HG02852 (cell line): ENCODE measurements at regions not wholly inside any gene's neighbourhood (a gene's known extent, or its start where the extent isn't known, plus 50 kb on each side); places are given as distances from the start of the nearest gene placed in this dataset.
"Not testable (repeated sequence)": the region's sequence is repeated elsewhere in the genome, so short reads cannot be mapped to it uniquely, and the experiment has no call there.

Experiments
- ATAC-seq: cut with Tn5 transposase; IDR thresholded peaks from one replicate; pipeline ENCODE4 v1.9.1; 2021; ENCODE audit warnings: mild to moderate bottlenecking, moderate library complexity; ENCODE audit not compliant: unreplicated experiment

GRCh38 chr2:176891105-176891504 lies 321.5 kb upstream of the HNRNPA3 start:
- no peak for ATAC-seq

- no peak for ATAC-seq
Measured at GRCh38 chr2:176891857-176892256, 320.7 kb upstream of the HNRNPA3 start.

GRCh38 chr2:176892676-176893226 lies 319.8 kb upstream of the HNRNPA3 start:
- ATAC-seq = no peak

- ATAC-seq = no peak
Measured at GRCh38 chr2:176895158-176895557, 317.4 kb upstream of the HNRNPA3 start.

GRCh38 chr2:176902454-176902853 lies 310.1 kb upstream of the HNRNPA3 start:
- no peak for ATAC-seq

GRCh38 chr2:176904053-176904452 lies 308.5 kb upstream of the HNRNPA3 start:
- ATAC-seq = not testable (repeated sequence)

DNA sequence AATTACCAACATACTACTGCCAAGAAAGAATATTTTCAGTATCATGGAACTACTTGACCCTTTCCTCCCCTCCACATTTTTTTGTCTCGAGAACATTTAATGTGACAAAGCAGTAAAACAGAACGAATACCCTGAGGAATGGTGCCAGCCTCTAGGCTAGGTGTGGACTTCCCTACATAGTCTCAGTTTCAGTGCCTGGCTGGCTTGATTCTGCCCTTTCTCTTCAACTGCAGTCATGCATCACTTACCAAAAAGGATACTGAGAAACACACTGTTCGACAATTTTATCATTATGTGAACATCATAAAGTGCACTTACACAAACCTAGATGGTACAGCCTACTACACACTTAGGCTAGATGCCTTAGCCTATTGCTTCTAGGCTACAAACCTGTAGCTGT lies 305.3 kb upstream of the HNRNPA3 start:
- no peak for ATAC-seq

DNA sequence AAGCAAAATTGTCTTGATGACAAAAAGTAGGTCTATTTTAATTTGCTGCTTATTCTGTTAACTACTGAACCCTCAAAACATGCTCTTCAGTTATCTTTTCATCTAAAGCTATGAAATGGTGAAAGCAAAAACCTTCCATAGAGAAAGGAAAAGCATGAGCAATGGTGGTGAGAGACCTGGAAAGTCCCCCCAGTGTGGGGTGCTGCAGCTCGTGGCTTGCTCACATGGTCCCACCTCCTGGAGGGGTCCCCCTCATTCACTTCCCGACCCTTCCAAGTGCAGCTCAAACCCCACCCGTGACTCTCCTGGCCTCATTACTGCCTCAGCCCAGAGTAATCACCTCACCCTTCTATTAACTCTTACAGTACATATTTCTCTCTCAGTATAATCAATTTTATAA lies 301.8 kb upstream of the HNRNPA3 start:
- no peak for ATAC-seq

DNA sequence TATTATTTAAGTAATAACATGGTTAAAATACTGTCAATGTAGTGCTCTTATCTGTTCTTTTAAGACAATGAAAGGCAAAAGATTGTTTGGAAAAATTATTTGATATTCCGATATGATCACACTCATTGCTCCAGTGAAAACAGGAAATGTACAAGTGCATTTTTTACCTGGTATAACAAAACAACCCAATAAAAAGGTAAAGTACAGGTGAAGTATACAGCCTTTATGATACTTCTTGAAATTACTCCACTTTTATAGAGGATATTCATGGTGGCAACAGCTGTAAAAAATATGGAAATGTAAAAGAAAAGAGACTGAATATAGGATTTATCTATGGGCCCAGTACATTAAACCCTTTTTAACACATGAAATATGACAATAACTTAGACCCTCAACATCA lies 298.6 kb upstream of the HNRNPA3 start:
- ATAC-seq = no peak

- ATAC-seq = no peak
Measured at GRCh38 chr2:176914371-176914770, 298.2 kb upstream of the HNRNPA3 start.

DNA sequence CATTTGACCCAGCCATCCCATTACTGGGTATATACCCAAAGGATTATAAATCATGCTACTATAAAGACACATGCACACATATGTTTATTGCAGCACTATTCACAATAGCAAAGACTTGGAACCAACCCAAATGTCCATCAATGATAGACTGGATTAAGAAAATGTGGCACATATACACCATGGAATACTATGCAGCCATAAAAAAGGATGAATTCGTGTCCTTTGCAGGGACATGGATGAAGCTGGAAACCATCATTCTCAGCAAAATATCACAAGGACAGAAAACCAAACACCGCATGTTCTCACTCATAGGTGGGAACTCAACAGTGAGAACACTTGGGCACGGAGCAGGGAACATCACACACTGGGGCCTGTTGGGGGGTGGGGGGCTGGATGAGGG lies 290.0 kb upstream of the HNRNPA3 start:
- not testable (repeated sequence) for ATAC-seq

GRCh38 chr2:176923205-176923604 lies 289.4 kb upstream of the HNRNPA3 start:
- no peak for ATAC-seq

DNA sequence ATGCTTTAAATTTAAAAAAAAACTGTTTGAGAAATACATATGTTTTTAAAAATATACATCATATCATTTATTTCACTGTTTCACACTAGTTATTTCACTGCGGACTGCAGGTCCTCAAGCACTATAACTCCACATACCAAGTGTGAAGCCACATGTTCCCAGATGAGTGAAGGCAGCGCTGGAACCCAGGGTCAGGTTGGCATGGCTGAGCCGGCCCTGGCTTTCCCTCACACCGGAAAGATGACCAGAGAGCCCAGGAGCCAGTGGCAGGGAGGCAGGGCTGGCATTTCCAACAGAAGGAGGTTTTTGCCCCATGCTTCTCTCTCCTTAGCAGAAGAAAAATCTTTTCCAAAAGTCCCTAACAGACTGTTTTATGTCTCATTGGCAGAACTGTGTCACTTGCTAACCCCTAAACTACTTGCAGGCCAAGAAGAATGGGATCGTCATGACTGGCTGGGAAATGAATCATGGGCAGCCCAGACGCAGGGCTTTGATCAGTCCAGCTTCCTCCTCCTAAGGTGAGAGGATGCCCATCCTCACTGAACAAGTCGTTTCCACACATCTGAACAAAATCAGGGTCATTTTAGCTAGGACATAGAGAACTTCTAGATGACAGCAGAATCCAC lies 287.6 kb upstream of the HNRNPA3 start:
- ATAC-seq = no peak

GRCh38 chr2:176926453-176926852 lies 286.1 kb upstream of the HNRNPA3 start:
- no peak for ATAC-seq

GRCh38 chr2:176929387-176929786 lies 283.2 kb upstream of the HNRNPA3 start:
- ATAC-seq = not testable (repeated sequence)

- peak; percentile 97 for ATAC-seq
Measured at GRCh38 chr2:176931588-176932563, 280.7 kb upstream of the HNRNPA3 start.

- no peak for ATAC-seq
Measured at GRCh38 chr2:176934131-176934530, 278.5 kb upstream of the HNRNPA3 start.

DNA sequence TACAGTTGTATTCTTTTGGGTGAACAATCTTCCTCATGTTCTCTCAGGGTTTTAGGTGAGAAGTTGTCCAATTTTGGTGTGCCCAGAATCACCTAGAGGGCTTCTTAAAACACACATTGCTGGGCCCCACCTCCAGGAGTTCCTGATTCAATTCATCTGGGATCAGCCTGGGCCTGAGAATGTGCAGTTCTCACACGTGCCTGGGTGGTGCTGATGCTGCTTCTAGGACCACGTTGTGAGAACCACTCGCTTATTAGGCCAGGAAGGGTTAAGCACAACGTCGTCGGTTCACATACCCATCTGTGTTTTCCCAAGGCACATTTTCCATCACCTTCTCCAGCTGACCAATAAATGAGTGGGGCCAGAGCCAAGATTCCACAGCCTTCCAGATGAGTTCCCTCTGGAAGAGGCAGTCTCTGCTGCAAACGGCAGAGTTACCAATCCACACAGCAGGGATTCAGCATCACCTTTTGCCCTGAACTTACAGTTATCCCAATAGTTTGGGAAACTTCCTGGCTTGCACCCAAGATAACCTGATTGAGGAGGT lies 277.7 kb upstream of the HNRNPA3 start:
- ATAC-seq = no peak

GRCh38 chr2:176935543-176936102 lies 277.0 kb upstream of the HNRNPA3 start:
- no peak for ATAC-seq

DNA sequence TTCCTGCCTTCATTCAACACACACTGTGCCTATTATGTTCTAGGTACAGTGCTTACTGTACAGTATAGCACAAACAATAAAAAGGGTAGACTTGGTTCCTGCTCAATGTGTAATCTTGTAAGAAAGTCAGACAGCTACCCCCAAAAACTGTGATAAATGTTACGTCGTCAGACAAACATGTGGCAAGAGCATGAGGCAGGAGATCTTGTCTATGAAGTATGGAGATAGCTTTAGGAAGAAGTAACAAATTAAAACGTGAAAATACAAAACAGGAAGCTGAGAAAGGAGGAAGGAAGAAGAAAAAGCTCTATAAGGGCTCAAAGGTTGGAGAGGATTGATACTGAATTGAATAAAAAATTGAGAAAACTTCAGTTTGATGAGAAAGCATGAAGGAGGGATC lies 276.2 kb upstream of the HNRNPA3 start:
- no peak for ATAC-seq

DNA sequence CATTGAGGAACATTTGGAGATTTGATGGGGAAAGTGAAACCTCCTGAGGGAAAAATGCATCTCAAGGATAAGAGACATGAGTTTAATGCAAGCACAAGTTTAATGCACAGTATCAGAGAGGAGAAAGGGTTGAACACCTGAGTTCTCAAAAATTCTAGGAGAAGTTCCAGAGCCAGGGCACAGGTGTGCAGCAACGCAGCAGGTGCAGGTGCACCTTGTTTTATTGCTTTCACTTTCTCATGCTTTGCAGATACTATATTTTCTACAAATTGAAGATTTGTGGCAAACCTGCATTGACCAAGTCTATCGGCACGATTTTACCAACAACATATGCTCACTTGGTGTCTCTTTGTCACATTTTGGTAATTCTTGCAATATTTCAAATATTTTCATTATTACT lies 267.6 kb upstream of the HNRNPA3 start:
- ATAC-seq = no peak
